ENCODE measurements at regions not wholly inside any gene's neighbourhood (a gene's known extent, or its start where the extent isn't known, plus 50 kb on each side); places are given as distances from the start of the nearest gene placed in this dataset.

DNA sequence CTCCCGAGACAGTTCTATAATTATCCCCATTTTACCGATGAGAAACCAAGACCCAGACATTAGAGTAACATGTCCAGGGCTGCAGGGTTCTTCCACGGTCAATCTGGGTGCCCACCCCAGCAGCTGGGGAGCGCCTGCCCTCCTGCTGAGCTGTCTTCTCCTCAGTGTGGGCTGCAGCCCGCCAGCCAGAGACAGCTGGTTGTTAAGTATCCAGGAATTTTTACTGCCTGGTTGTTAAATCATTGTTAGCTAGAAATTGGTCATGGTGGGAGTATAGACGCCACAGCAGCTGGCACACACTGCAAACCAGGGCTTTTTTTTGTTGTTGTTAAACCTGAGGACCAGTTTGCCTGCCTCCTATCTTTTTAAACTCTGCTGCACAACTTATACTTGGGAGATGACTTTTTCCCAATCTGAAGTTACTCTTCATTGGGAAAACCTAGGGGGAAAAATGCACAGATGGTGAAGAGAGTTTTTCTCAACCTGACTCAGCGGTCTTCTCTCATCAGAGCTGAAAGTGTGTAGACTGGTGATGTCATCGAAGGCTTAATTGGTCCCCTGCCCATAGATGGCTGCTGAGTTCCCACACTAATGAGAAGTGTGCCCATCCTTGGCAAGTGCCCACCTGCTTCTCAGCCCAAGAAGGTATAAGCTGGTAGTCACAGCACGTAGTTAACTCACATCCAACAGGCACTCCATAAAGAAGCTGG, 208.6 kb downstream of the DRD1 start:
- DNase-seq = no peak

DNA sequence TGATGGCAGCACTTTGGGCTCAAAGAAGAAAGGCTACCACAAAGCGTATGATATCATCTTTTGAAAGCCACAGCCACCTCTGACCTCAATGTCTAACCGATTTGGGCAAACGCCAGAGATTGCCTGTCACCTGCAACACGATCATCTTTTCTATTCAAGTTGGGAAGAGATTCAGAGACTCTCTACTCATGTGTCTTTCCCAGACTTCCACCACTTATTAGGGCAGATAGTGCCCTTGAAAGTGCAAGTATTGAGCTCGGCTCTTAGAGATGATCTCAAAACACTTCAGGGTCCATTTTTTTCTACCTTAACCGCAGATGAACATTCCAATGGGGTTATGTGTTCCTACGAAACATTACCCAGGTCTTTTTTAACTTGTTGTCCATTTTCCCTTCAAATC, 213.7 kb downstream of the DRD1 start:
- no peak for DNase-seq

DNA sequence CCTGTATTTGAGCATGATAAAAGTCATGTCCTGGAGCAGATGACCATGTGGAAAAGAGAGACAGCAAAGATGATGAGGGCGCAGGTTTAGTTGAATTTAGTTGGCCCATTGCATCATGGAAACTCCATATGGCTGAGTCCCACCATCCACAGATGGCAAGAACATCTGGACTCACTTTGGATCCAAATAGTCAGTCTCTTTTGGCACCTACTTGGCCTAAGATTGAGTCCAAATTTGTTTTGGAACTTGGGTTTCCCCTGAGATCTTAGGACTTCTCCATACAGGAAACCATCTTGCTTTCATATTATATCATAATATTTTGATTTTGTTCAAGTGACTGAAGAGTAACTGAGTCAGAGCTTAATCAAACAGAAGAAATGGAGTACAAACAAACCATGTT, 217.5 kb downstream of the DRD1 start:
- DNase-seq = no peak

- no peak for DNase-seq
These were observed 220.7 kb downstream of the DRD1 start for GRCh38 chr5:175223291-175223690.

- no peak for DNase-seq
These were observed 221.4 kb downstream of the DRD1 start for GRCh38 chr5:175222621-175223020.

- no peak for DNase-seq
These were observed 223.4 kb downstream of the DRD1 start for GRCh38 chr5:175220549-175220948.

DNA sequence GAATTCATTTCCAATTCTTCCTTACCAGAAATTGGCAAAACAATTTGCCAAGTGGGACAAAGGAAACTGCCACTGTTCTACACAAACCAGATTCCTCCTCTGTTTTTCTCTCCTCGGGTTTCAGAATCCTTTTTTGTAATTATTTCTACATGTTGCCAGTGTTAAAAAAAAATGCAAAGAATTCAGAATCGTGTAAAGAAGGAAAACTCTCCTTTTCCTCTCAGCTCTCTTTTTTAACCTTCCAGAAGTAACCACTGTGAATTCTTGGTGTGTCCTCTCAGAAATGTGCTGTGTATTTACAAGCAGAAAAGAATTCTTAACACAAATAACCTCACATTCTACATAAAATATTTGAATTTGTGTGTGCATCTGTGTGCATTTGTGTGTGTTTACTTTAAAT, 224.6 kb downstream of the DRD1 start:
- no peak for DNase-seq

- no peak for DNase-seq
These were observed 227.0 kb downstream of the DRD1 start for GRCh38 chr5:175216991-175217390.

- DNase-seq = no peak
These were observed 228.1 kb downstream of the DRD1 start for GRCh38 chr5:175215906-175216305.

DNA sequence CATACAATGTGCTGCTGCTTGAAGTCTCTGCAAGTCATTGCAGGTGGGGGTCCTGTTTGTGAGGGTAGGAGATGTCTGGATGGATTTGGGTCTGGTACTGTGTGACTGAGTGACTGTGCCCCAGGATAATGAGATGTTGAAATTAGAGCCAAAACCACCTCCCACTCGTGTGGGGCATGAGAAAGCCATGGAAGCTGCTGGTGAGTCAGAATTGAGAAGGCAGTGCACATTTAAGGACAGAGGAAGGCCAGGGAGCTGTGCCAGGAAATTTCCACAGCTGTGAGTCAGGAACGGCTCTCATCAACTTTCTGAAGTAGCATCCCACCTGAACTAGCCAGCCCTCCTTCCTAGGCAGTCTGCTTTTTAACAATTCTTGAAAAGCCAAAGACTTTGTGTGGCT, 229.8 kb downstream of the DRD1 start:
- no peak for DNase-seq

- no peak for DNase-seq
These were observed 231.8 kb downstream of the DRD1 start for GRCh38 chr5:175211956-175212756.

- DNase-seq = no peak
These were observed 236.5 kb downstream of the DRD1 start for GRCh38 chr5:175207321-175208040.

- no peak for DNase-seq
These were observed 237.3 kb downstream of the DRD1 start for GRCh38 chr5:175206669-175207068.

DNA sequence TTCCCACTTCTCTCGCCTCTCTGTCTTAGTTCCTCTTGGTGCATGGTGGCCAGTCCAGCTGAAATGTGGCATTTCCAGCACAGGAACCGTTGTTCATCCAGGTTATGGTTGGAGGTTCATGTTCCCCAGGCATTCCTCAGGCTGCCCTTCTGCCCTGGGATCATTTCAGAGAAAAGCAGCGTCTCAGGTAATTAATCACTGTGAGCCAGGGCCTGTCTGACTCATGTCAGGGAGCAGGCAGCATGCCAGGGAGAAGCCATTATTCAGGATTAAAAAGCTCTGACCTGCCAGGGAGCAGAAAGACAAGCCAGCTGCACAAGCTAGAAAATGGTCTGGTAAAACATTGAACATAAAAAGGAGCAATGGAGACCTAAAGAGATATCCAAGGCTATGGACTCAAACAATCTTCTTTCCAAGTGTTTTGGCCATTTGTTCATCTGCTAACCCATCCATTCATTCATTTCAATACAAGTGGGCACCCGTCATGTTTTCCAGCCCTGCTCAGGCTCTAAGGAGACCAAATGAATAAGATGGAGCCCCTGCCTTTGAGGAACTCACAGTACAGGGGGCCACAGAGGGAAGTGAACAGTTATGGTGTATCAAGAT, 241.4 kb downstream of the DRD1 start:
- DNase-seq = no peak

DNA sequence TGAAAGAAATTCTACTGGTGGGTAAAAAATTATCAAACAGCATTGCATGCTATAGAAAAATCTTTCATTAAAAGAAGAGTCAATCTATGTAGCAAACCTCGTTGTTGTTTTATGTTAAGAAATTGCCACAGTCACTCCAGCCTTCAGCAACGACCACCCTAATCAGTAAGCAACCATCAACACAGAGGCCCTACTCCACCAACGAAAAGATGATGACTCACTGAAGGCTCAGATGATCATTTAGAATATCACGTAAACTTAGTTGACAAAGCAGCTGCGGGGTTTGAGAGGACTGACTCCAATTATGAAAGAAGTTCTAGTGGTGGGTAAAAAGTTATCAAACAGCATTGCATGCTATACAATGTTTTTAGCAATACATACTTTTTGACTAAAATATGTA, 242.6 kb downstream of the DRD1 start:
- no peak for DNase-seq

DNA sequence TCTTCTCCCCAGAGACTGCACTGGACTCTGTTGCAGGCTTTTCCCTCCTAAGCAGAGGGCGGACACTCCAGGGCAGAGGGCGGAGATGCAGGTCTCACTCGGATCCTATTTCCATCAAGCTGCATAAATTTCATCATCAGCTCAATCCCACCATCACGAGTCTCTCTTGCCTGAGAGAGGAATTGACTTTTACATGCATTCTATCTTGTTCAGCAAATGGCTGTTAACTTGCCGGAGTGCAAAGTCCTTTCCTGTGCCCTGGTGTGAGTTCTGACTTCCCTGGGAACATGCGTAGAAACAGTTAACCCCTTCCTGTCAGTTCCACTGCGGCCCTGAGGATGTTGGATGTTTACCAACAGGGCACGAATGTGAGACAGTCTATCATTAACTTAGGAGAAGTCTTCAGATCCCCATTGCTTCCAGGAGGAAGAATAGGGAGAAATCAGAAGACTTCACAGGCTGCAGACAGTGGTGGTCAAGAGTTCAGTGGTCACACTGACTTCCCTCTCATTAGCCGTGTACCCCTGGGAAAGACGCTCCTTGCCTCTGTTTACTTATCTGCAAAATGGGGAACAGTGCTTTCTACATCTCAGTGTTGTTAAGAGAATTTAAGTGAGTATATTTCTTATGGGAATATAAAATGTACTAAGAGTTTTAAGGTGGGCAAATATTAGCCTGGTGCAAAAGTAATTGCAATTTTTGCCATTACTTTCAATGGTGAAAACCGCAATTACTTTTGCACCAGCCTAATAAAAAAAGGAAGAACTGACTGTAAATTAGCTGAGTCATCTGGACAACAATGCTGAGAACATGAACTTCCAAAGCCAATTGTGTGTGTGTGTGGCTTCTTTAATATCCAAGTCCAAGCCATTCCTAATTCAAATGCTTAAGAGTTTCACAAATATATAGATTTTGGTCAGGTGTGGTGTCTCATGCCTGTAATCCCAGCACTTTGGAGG, 248.0 kb downstream of the DRD1 start:
- no peak for DNase-seq

DNA sequence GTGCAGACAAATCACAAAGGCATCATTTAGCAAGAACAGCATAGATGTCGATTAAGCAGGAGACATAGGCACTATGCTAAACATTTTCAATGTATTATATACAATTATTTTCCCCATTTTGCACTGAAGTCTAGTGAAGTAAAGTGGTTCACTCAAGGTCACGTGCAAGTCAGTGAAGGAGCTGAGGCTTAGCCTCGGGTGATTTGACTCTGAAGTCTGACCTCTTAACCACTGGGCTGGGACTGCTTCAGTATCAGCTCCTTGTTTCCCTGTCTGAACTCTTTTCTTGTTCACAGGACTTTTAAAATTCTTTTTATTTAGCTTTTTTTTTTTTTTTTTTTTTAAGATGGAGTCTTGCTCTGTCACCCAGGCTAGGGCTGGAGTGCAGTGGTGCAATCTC, 262.7 kb downstream of the DRD1 start:
- no peak for DNase-seq

- no peak for DNase-seq
These were observed 273.1 kb downstream of the DRD1 start for GRCh38 chr5:175170899-175171298.

GRCh38 chr5:175168882-175169507, 275.0 kb downstream of the DRD1 start:
- DNase-seq = no peak

DNA sequence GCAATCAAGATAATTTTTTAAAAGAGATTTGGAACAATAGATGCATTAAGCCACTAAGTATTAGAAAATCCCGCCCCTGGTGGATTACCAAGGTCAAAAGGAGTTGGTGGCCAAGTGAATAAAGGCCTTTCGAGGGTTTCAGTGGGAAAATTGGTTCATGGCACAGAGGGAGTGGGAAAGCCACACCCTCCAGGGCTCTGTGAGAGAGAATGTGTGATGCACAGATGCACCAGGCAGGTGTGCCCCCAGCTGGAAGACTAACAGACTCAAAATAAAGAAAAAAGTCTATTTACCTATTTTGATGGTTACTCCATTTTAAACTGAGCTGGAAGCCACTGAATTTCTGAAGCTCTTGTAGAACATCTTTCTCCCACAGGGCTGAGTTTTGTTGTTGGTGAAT, 278.0 kb downstream of the DRD1 start:
- no peak for DNase-seq

DNA sequence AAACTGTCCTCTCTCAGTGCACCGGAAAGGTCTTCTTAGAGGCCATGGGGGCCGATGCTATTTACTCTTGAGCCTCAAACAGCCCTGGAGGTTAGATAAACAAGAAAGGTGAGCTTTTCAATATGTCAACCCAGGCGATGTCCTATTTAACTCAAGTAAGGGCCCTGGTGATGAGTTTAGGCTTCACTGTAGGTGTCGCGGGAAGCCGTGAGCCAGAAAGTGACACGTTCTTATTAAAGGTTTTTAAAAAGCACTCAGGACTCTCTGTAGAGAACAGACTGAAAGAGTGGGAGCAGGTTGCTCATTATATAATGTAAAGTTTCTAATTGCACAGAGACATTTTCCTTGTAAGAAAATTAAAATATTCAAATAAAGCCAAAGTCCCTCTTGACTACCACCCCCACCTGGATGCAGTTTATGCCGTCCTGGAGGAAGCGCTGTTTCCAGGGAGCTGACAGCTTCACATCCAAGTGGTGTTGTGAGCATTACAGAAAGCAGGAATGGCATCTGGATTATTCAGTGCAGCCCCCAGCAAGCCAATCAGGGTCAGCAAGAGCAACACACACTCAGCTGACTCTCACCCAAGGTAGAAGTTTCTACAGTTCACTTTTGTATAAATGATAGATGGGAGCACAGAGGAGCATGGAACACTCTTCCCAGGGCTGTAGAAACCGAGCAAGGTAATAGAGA, 280.3 kb downstream of the DRD1 start:
- DNase-seq = no peak

All from MV-4-11 (cell line).